HG03103 (cell line): ENCODE measurements at regions not wholly inside any gene's neighbourhood (a gene's known extent, or its start where the extent isn't known, plus 50 kb on each side); places are given as distances from the start of the nearest gene placed in this dataset.

Experiments
- ATAC-seq: cut with Tn5 transposase; IDR thresholded peaks from one replicate; pipeline ENCODE4 v1.9.1; 2021; ENCODE audit warnings: low read depth; ENCODE audit not compliant: unreplicated experiment

DNA sequence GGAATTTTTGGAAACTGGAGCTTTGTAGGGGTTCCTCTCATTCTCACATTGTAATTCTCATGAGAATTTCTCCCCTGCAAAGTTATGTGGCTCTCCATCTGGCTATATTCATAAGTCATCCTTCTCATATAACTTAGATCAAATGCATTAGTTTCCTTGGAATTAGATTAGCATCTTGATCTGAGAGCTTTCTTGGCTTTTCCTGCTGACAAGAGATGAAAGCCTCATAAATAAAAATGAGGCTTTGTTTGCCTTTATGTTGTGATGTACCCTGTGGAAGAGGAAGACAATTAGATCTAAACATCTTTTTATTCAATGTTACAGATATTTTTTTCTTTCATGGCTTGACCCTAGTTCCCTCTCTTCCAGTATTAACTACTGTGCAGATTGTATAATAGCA lies 165.4 kb upstream of the ZPLD1 start:
- no peak for ATAC-seq

DNA sequence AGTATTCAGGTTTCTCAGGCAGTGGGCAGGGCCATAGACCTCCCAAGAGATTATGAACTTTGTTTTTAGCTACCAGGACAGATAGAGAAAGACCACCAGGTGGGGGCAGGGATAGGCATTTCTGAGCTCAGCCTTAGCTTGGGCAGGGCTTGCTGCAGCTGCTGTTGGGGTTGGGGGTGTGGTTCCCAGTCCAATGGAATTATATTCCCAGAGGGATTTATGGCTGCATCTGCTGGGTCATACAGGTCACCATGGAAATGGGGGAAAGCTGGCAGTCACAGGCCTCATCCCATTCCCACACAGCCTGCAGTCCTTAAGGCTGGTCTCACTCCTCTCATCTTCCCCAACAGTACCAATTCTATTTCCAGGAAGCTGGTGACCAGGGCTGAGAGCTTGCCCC lies 144.6 kb upstream of the ZPLD1 start:
- no peak for ATAC-seq

DNA sequence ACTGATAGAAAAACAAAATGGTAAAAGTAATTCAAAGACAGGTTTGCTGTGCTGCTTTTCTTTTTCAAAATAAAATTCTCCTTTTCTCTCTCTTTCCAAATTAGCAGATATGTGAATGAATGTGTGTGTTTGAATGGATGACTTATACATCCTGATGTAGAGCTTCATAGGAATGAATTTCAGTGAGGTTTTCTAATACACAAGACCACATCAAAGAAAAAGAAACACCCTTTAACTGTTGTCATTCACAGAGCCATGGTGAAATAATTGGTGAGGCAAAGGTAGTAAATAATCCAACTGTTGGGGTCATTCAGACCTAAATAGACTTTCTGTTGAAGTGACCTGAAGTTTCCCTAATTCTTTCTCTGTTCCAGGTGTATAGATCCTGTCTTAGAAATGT lies 139.1 kb upstream of the ZPLD1 start:
- ATAC-seq: no peak

DNA sequence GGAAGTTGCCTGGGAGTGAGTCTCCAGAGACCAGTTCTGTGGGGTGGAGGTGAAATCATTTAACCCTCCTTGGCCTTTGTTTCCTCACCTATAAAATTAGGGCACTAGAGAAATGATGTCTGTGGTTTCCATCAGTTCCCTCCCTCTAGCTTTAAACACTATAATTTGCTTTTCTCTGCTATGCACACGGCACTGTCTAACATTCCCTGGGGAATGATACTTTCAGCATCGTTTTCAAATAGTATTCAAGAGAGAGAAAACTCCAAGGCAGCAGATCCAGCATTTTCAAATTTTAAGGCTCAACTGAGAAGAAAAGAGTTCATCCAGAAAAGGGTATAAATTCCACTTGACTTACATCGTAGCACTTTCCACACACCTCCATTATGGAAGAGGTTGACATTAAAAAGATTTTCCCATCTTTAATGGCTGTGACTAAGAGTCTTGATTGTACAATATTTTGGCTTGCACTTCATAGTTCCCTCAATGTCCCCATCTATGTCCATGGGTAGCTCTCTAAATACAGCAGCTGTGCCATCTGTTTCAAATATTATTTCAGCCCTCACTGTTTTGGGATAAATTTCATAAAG lies 137.7 kb upstream of the ZPLD1 start:
- ATAC-seq: no peak

DNA sequence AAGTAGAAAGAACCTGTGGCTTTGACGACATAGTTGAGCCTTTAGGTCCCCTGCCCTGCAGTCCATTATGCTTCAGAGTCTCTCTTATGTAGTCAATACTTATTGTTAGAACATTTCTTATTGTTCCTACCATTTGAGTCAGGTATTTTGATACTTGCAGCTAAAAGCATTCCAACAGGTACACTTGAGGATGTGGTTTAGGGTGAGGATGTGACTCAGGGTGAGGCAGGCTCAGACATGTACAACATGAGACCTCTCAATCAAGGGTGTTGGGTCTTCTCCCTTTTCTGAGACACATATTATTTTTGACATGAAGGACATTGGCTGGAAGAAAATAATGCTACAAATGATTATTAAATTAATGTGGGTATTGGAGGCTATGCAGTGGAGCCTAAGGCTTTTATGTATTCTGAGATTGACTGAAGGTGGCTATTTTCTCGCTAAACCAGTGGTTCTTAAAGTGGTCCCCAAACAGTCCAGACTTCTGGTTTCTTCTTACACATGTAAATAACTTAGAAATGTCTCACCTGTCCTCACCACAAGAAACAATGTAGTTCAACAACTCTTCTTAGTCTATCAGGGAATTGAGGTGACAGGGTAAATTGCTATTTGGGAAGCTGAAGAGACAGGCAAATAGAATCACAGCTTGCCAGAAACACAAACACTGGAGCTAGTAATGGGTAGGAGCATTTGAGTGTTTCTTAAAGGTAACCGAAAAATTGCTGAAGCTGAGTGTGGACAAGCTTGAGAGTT lies 135.5 kb upstream of the ZPLD1 start:
- ATAC-seq: no peak

- ATAC-seq: no peak
Observed at GRCh38 chr3:102301155-102301880, 133.5 kb upstream of the ZPLD1 start.

- ATAC-seq: no peak
Observed at GRCh38 chr3:102302020-102302419, 132.8 kb upstream of the ZPLD1 start.

- ATAC-seq: no peak
Observed at GRCh38 chr3:102304550-102304949, 130.3 kb upstream of the ZPLD1 start.

DNA sequence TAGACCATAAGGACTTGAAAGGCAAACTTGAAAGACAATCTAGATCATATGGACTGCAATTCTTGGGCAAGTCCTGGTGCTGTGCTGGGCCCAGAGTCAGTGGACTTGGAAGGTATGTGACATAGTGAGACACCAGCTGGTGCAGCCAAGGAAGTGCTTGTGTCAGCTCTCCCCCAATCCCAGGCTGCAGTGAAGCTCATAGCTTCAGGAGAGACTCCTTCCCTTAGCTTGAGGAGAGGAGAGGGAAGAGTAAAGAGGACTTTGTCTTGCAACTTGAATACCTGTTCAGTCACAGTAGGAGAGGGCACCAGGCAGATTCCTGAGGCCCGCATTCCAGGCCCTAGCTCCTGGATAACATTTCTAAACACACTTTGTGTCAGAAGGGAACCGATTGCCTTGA lies 127.4 kb upstream of the ZPLD1 start:
- no peak for ATAC-seq

GRCh38 chr3:102329066-102329465 lies 105.7 kb upstream of the ZPLD1 start:
- ATAC-seq: no peak

GRCh38 chr3:102329561-102329960 lies 105.3 kb upstream of the ZPLD1 start:
- no peak for ATAC-seq

DNA sequence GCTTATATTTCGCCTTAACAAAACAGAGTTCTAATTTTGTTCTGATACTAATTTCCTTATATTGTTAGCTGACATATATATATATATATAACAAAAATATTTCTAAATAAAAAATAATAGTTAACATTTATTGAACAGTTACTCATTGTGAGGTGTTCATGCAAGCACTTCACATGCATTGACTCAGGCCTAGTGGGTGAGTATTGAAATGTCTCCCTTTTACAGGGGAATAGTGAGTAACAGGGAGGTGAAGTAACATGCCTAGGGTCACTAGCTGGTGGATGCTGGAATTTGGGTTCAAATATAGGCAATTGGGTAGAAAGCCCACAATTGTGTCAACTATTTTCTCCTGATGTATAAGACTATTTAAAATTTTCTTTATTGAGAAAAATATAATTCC lies 102.6 kb upstream of the ZPLD1 start:
- no peak for ATAC-seq

DNA sequence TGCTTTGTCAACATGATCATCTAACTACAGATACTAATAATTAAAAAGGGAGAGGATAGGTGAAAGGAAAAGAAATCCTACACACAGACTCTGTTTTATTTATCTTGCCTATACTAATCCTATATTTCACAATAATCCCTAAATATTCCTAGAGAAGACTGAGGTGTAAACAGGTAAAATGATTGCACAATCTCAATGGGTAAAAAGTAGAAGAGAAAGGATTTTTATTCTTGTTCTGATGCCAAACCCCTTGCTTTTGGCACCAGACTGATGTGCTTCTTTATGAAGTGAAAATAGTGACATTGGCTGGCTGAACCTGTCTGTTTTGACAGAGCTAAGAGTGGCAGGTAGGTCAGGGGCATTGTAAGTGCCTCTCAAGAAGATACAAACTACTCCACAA lies 101.9 kb upstream of the ZPLD1 start:
- no peak for ATAC-seq

GRCh38 chr3:102336130-102336529 lies 98.7 kb upstream of the ZPLD1 start:
- ATAC-seq: no peak

GRCh38 chr3:102339671-102340070 lies 95.1 kb upstream of the ZPLD1 start:
- no peak for ATAC-seq

GRCh38 chr3:102346897-102347296 lies 87.9 kb upstream of the ZPLD1 start:
- no peak for ATAC-seq

DNA sequence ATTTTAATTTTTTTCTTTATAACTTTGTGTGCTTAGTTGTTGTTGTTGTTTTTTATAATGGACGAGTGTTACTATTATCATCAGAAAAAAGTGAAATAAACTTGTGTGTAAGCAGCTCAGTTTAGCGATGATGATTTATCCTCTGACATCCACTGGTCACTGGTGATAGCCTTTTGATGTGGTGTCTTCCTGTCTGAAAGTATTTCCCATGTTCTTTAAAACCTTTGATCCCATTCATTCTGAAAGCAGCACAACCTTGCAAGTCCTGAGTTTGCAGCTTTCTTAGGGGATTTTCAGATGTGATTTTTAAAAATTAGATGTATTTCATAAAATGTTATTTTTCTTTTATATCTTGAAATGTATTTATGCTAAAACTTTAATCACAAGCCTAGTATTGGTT lies 85.9 kb upstream of the ZPLD1 start:
- no peak for ATAC-seq

DNA sequence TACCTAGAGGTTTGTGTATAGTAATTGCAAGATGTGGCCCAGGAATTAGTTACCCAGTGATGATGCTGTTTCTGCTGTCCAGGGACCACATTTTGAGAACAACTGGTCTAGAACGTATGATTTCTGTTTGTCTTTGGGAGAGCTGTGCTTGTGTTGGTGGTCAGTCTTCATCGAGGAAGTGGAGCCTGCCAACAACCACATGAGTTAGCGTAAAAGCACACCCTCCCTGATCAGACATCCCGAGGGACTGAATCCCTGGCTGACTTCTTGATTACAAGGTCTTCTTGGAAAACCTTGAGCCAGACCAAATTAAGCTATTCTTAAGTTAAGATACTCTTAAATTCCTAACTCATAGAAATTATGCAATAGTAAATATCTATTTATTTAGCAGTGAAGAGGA lies 81.7 kb upstream of the ZPLD1 start:
- ATAC-seq: no peak

- no peak for ATAC-seq
Observed at GRCh38 chr3:102353805-102354204, 81.0 kb upstream of the ZPLD1 start.

- no peak for ATAC-seq
Observed at GRCh38 chr3:102354818-102355515, 79.8 kb upstream of the ZPLD1 start.

DNA sequence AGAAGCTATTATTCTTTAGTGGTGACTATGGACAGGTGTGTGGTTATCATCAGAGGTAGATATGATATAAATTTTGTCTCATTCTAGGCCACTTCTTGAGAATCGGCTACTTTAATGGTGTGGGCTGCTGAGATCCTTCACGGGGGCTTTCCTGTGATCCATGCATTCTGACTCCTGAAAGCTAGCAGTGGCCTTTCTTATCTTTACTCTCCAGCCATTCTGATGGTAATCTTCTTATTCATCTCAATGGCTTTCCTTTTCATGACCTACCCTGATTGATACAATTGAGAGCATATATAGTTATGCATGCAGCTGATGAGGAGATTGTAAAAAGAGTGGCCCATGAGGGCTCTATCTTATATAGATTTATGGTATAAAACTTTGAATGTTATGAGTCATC lies 78.3 kb upstream of the ZPLD1 start:
- no peak for ATAC-seq
